NCI-H2081 (cell line): ENCODE measurements at regions not wholly inside any gene's neighbourhood (a gene's known extent, or its start where the extent isn't known, plus 50 kb on each side); places are given as distances from the start of the nearest gene placed in this dataset.

Experiments
- DNase-seq, 2 experiments: peaks; one replicate each; lab custom pipeline; 2025; lab: John Stamatoyannopoulos, UW

DNA sequence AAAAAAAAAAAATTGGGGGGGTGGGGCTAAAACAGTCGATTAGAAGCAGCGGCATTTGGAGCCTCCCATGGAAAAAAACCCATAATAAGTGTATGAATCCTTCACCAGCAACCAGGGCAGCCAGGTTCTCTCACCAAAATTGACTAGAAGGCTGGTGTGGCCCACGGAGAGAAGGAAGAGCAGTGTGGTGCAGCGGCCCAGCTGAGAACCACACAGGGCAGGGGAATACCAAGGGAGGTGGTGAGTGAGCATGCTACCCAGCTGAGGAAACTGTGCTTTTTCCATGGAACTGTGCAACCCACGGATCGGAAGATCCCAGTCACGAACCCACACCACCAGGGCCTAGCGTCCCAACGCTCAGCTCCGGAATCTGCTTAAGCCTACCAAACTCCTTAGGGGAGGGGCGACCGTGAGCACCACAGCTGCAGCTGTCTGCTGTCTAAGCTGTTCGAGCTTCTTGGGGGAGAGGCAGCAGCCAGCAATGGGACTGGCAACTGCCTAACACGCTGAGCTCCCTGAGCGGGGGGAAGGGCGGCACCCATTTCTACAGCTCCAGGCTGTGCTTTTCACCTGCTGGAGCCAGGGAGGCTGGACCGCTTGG is 1037.2 kb upstream of the ACVR2A start:
- no peak for DNase-seq

DNA sequence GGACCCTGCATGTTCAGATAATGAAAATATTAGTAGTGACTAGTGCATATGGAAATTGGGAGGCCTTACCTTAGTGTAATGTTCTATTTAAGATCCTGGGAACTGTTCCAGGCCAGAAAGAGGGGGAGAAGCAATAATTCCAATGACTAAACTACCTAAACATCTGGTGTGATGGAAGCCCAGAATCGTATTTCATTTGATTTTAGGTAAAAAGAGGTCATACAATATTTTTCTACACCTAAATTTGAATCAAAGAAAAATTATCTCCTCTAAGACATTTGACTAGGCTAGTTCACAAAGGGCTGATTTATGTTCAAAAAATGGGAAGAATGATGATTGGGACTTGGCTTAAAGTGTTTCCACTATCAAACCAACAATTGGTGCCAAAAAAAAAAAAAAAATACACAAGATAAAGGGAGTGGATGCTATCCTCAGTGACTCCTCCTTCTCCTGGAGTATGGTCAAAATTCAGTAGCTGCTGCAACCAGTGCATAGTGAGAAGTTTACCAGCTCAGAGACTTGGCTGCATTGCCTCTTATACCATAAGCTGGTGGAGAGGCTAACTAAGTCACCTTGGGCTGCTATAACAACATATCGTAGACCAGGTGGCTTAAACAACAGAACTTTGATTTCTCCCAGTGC is 1038.3 kb upstream of the ACVR2A start:
- DNase-seq, result no peak

- no peak for DNase-seq
Measured at GRCh38 chr2:146804288-146804687, 1040.5 kb upstream of the ACVR2A start.

DNA sequence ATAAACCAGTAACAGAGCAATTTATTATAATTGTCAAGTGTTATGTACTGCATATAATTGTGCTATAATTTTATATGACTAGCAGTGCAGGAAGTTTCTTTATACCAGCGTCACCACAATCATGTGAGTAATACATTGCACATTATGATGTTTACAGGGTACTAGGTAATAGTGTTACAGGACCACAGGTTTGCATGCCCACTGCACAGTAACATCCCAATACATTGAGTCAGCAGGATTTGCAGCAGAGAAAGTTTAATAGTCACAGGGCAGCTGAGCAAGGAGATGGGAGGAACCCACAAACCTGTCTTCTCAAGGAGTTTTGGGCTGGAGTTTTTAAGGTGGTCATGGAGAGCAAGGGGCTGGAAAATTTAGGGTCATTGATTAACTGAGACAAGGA is 1042.9 kb upstream of the ACVR2A start:
- DNase-seq, result peak in 1 of 2 experiments; percentile 2

GRCh38 chr2:146786396-146786795 is 1058.4 kb upstream of the ACVR2A start:
- no peak for DNase-seq

GRCh38 chr2:146785101-146785500 is 1059.7 kb upstream of the ACVR2A start:
- DNase-seq, result no peak

- no peak for DNase-seq
Measured at GRCh38 chr2:146784602-146785001, 1060.2 kb upstream of the ACVR2A start.

DNA sequence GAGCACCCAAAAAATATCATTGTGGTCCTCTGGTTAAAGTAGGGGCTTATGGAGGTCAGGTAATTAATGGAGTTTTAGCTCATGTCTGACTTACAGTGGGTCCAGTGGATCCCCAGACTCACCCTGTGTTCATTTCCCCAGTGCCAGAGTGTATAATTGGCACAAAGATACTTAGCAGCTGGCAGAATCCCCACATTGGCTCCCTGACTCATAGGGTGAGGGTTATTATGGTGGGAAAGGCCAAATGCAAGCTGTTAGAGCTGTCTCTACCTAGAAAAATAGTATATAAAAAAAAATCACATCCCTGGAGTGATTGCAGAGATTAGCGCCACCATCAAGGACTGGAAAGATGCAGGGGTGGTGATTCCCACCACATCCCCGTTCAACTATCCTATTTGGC is 1067.6 kb upstream of the ACVR2A start:
- no peak for DNase-seq

- DNase-seq, result no peak
Measured at GRCh38 chr2:146776596-146776995, 1068.2 kb upstream of the ACVR2A start.

DNA sequence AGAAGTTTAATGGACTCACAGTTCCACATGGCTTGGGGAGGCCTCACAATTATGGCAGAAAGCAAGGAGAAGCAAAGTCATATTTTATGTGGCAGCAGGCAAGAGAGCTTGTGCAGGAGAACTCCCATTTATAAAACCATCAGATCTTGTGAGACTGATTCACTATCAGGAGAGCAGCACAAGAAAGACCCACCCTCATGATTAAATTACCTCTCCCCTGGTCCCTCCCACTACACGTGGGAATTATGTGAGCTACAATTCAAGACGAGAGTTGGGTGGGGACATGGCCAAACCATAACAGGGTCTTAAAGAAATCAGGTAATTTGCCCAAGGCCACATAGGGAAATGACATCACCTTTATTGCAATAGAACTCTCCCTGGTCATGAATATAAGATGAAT is 1073.3 kb upstream of the ACVR2A start:
- DNase-seq, result no peak

GRCh38 chr2:146764301-146764700 is 1080.5 kb upstream of the ACVR2A start:
- no peak for DNase-seq

- DNase-seq, result no peak
Measured at GRCh38 chr2:146762786-146763185, 1082.0 kb upstream of the ACVR2A start.

GRCh38 chr2:146754606-146755005 is 1090.2 kb upstream of the ACVR2A start:
- DNase-seq, result no peak

- DNase-seq, result no peak
Measured at GRCh38 chr2:146748046-146748445, 1096.8 kb upstream of the ACVR2A start.

- DNase-seq, result no peak
Measured at GRCh38 chr2:146741260-146741659, 1103.6 kb upstream of the ACVR2A start.

DNA sequence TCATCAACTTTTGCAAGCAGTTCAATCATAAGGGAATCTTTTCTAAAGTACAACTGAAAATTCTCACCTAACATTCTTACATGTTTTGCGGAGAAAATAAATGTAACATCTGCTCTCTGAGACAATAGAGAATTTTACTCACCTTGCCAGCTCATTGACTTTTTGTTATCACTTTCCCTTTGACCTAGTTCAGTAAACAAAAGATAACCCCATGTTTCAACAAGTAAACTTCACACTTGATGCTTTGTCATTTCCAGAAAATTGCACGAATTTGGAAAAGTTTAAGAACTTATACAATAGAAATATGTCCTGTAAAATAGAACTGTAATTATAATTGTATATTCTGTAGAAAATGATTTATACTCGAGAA is 1110.0 kb upstream of the ACVR2A start:
- DNase-seq, result no peak

DNA sequence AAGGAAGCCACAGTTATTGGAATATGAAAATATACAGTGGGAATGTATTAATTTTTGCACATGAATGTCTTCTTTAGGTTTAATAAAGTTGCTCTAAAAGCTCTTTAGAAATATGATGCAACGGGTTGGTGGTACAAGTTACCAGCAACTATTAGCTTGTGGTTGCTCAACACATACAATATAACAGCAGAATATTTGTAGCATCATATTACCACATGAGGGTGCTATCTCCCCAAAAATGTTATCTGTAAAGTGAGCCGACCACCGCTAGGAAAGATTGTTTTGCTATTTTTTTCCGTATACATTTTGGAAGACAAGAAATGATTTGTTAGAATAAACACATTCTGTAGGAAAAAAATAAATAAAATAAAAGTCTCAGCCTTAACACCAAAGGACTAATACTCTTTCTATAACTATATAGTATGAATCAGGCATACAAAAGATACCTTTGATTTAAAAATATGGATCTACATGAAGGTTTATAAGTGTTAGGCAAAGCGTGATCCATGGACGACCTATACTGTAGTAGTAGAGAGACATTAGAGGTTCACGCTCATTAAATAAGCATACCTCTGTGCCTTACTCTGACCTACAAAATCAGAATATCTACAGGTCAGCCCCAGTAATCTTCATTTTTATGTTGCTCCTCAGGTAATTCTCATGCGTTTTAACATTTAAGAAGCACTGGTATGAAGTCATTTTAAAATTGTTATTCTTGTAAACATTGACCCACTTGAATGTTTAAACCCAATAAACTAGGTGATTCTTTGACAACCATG is 1110.6 kb upstream of the ACVR2A start:
- DNase-seq, result peak; percentile 51 to 58

DNA sequence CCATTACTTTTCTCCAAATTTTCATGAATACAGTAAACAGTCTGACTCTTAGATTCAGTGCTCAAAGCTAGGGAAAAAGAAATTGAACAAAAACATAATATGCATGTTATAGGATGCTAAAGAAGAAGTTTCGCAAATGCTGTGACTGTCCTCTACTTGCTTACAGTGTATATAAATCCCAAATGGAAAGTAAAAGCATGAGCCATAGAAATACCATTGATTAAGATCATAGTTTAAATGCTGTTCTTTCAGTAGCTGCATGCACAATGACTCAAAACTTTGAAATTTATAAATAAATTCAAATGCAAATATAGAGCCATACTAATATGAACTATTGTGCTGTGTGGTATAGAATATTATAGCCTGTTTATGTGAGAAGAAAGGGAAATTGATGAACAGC is 1113.9 kb upstream of the ACVR2A start:
- no peak for DNase-seq

GRCh38 chr2:146721486-146721885 is 1123.3 kb upstream of the ACVR2A start:
- DNase-seq, result no peak

DNA sequence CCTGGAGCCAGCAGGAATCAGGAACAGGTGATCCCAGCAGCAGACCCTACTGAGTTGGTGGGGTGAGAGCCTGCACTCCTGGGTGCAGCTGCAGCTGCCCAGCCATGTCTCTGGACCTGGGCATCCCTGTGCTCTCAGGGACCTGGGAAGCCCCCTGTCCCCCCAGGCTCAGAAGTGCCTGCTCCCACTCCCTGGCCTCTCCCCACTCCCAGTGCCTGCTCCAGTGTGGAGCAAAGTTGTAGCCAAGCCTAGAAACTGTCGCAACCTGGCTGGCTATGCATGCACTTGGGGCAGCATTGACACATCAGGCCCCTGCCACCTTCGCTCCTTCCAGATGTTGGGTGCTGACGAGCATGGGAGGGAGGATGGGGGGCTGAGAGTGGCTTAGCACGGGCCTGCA is 1124.7 kb upstream of the ACVR2A start:
- DNase-seq, result no peak

- DNase-seq, result no peak
Measured at GRCh38 chr2:146716591-146716990, 1128.2 kb upstream of the ACVR2A start.

- DNase-seq, result no peak
Measured at GRCh38 chr2:146709004-146709403, 1135.8 kb upstream of the ACVR2A start.

GRCh38 chr2:146701183-146701582 is 1143.6 kb upstream of the ACVR2A start:
- no peak for DNase-seq
